WERI-Rb-1 (cell line): ENCODE measurements at regions not wholly inside any gene's neighbourhood (a gene's known extent, or its start where the extent isn't known, plus 50 kb on each side); places are given as distances from the start of the nearest gene placed in this dataset.

ENCODE experiments used
- DNase-seq: peaks from one replicate; pipeline ENCODE4 v3.0.0-alpha.2; 2020
- H3K27ac ChIP-seq: fragments of 250-450 bp; sonication (Bioruptor Pico); 2 replicates; pipeline ENCODE4 v1.5.1; 2020; ENCODE audit warnings: mild to moderate bottlenecking, moderate library complexity
- H3K27me3 ChIP-seq: fragments of 250-450 bp; sonication (Bioruptor Pico); 2 replicates; pipeline ENCODE4 v1.5.1; 2021; ENCODE audit warnings: mild to moderate bottlenecking, low read depth, moderate library complexity; ENCODE audit not compliant: insufficient read depth, severe bottlenecking
- H3K36me3 ChIP-seq: fragments of 250-450 bp; sonication (Bioruptor Pico); 2 replicates; pipeline ENCODE4 v1.5.1; 2020; ENCODE audit warnings: mild to moderate bottlenecking, moderate library complexity
- H3K4me3 ChIP-seq: 2 replicates; pipeline ENCODE4 v1.5.1; 2011; ENCODE audit warnings: low read depth, mild to moderate bottlenecking, control low read depth, low read length
- H3K9me3 ChIP-seq: fragments of 250-450 bp; sonication (Bioruptor Pico); 2 replicates; pipeline ENCODE4 v1.5.1; 2021; ENCODE audit warnings: mild to moderate bottlenecking, moderate library complexity; ENCODE audit not compliant: severe bottlenecking
- CTCF ChIP-seq: IDR thresholded peaks from 2 replicates; pipeline ENCODE4 v1.5.1; 2011; ENCODE audit warnings: low read depth, mild to moderate bottlenecking, control low read depth, inconsistent platforms, low read length

- H3K9me3 ChIP-seq = peaks cover 6% of the 10 kb centered on the region
- no peak for DNase-seq
- H3K4me3 ChIP-seq = no peak overlapping the region
- H3K27me3 ChIP-seq = no peaks in the 10 kb centered on the region
- no peaks in the 10 kb centered on the region for H3K36me3 ChIP-seq
- TF ChIP-seq CTCF = no peak
- no peak overlapping the region for H3K27ac ChIP-seq
These were observed 75.5 kb upstream of the GLI2 start for GRCh38 chr2:120660056-120660694.

GRCh38 chr2:120660771-120661459 lies 74.8 kb upstream of the GLI2 start:
- H3K27ac ChIP-seq = no peak overlapping the region
- no peak overlapping the region for H3K4me3 ChIP-seq
- peaks cover 6% of the 10 kb centered on the region for H3K9me3 ChIP-seq
- no peak for DNase-seq
- H3K27me3 ChIP-seq = no peaks in the 10 kb centered on the region
- no peak for TF ChIP-seq CTCF
- no peaks in the 10 kb centered on the region for H3K36me3 ChIP-seq

GRCh38 chr2:120661551-120661950 lies 74.1 kb upstream of the GLI2 start:
- H3K9me3 ChIP-seq = peaks cover 9% of the 10 kb centered on the region
- H3K27me3 ChIP-seq = no peaks in the 10 kb centered on the region
- H3K27ac ChIP-seq = no peak overlapping the region
- H3K36me3 ChIP-seq = no peaks in the 10 kb centered on the region
- no peak overlapping the region for H3K4me3 ChIP-seq
- no peak for DNase-seq
- TF ChIP-seq CTCF = no peak

- no peak for DNase-seq
- no peak overlapping the region for H3K27ac ChIP-seq
- no peak for TF ChIP-seq CTCF
- no peaks in the 10 kb centered on the region for H3K36me3 ChIP-seq
- no peaks in the 10 kb centered on the region for H3K27me3 ChIP-seq
- peaks cover 11% of the 10 kb centered on the region for H3K9me3 ChIP-seq
- no peak overlapping the region for H3K4me3 ChIP-seq
These were observed 73.6 kb upstream of the GLI2 start for GRCh38 chr2:120662046-120662445.

GRCh38 chr2:120662746-120663145 lies 72.9 kb upstream of the GLI2 start:
- TF ChIP-seq CTCF = no peak
- H3K36me3 ChIP-seq = no peaks in the 10 kb centered on the region
- peaks cover 11% of the 10 kb centered on the region for H3K9me3 ChIP-seq
- H3K27me3 ChIP-seq = no peaks in the 10 kb centered on the region
- no peak for DNase-seq
- H3K4me3 ChIP-seq = no peak overlapping the region
- no peak overlapping the region for H3K27ac ChIP-seq
